GM12875 (cell line): ENCODE measurements at regions not wholly inside any gene's neighbourhood (a gene's known extent, or its start where the extent isn't known, plus 50 kb on each side); places are given as distances from the start of the nearest gene placed in this dataset.

ENCODE experiments used
- H3K4me3 ChIP-seq: one replicate; pipeline ENCODE4 v1.5.1; 2011; ENCODE audit warnings: low read depth, low read length, control low read depth
- TF ChIP-seq, protein P1 (sequence below): IDR thresholded peaks from 2 replicates; pipeline ENCODE4 v1.5.1; 2011; ENCODE audit warnings: low read depth, mild to moderate bottlenecking, control low read depth, inconsistent platforms, low read length, moderate library complexity, borderline replicate concordance; ENCODE audit not compliant: insufficient read depth

DNA sequence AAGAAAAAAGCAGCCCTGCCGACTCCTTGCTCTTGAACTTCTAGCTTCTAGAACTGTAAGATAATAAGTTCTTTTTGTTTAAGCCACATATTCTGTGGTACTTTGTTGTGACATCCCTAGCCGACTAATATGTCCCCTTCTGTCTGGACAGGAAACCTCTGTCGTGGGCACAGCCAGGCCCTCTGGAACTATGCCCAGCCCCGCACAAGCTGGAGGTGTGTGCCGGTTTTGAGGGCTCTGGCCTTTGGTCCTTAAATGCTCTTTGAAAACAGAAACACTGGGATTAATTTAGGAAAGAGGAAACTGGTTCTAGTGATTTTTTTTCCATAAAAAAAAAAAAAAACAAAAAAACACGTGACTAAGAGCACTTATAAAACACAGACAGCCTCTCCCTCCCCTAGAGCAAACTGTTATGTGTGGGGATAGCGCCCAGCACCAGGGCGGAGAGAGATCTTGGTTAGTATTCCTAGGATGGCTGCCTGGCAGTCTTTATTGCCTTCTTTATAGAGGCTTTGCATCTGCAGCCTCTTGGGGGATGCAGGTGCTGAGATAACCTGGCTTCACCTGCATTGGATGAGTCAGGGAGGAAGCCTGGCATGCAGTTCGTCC lies 244.3 kb downstream of the NFATC2 start:
- H3K4me3 ChIP-seq, result no peak overlapping the region
- TF ChIP-seq, protein P1, sequence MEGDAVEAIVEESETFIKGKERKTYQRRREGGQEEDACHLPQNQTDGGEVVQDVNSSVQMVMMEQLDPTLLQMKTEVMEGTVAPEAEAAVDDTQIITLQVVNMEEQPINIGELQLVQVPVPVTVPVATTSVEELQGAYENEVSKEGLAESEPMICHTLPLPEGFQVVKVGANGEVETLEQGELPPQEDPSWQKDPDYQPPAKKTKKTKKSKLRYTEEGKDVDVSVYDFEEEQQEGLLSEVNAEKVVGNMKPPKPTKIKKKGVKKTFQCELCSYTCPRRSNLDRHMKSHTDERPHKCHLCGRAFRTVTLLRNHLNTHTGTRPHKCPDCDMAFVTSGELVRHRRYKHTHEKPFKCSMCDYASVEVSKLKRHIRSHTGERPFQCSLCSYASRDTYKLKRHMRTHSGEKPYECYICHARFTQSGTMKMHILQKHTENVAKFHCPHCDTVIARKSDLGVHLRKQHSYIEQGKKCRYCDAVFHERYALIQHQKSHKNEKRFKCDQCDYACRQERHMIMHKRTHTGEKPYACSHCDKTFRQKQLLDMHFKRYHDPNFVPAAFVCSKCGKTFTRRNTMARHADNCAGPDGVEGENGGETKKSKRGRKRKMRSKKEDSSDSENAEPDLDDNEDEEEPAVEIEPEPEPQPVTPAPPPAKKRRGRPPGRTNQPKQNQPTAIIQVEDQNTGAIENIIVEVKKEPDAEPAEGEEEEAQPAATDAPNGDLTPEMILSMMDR, result no peak

DNA sequence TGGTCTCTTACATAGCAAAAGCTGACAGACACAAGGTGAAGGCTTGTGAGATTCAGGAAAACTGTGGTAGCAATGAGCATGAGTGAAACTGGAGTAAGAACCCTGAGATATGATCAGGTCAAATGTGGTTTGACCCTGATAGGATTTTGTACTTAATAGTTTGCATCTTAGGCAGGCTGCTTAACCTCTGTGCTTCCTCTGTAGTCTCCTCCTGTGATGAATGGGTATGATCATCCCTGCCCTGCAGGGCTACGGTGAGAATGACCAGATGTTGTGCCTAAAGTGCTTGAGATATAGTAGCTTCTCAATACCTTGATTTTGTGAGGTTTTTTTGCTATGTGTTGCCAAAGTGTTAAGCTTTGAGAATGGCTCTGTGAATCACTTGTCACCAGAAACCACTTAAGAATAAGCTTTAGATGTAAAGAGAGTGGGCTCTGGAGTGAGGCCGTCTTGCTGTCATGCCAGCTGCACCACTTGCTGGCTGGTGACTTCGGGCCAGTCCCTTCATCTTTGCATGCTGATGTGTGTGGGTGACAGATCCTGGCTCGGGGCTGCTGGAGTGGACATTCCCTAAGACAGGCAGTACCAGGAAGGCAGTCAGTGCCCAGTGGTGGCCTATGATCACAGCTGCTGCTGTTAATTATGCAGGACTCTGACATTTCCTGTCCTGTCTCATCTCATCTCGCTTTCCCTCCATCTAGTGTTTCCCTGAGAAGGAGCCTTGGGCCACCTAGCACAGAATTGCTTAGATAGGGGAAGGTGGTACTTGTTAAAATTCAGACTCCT lies 254.7 kb downstream of the NFATC2 start:
- TF ChIP-seq, protein P1, result no peak
- no peak overlapping the region for H3K4me3 ChIP-seq

DNA sequence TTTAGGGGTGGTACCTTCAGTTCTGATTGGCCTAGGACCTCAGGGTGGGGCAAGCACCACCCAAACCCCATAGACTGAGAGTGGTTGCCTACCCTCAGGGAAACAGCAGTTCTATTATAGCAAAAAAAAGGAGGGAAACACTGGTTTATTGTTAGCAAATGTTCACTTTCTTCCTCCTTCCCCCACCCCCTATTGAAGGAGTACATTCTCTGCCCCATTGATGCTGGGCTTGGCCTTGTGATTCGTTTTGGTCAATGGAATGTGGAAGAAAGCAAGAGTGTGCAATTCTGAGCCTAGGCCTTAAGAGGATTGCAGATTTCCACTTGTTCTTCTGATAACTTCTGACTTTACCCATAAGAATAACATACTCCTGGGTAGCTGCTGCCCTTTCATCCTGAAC lies 255.8 kb downstream of the NFATC2 start:
- TF ChIP-seq, protein P1, result no peak
- H3K4me3 ChIP-seq, result no peak overlapping the region

DNA sequence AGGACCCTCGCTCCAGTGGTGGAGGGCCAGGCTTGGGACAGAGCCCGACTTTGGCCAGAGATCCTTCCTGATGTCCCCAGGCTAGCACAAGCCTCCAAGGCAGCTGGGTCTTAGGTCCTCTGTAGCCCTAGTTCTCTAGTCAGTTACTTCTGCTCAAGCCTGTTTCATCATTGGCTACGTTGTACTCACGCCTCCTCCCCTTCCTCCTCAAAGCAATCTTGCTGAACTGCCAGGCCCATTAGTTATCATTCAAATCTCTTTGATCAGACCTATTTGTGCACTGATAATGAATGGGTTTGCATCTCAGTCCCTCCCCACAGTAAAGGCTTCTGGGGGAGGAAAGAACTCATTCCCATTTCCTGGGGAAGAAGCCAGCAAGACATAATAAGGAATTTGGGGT lies 256.8 kb downstream of the NFATC2 start:
- TF ChIP-seq, protein P1, result no peak
- no peak overlapping the region for H3K4me3 ChIP-seq

DNA sequence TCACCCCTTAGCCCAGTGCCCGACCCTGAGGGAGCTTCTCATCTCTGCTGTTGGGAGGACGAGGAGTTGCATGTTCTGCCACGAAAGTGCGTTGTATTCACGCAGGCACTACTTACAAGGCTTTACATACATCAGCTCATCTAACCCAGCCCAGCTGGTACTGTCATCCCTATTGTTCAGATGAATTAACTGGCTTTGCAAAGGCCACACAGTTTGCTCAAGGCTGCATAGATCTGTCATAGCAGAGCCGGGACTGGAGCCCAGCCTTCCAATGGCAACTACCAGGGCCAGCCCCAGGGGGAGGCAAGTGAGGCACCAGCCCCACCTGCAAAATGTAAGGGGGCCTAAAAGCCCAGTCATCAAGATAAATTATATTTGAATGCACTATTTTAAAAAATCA lies 257.6 kb downstream of the NFATC2 start:
- TF ChIP-seq, protein P1, result no peak
- no peak overlapping the region for H3K4me3 ChIP-seq

DNA sequence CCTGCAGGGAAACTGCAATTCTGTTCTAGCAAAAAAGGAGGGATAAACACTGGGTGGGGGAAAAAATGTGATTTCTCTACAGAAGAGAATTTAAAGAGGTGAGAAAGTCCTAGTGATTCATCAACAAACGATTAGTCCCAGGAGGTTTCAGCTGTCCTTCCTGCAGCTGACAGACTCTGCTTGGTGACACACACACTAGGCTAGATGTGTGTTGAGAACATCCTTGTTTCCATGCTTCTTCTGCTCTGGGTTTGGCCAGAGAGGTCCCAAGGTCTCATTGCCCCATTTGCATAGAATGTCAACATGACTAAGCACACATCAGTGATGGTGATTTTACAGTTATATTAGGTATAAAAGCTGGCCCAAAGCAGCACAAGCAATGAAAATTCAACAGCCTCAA lies 258.3 kb downstream of the NFATC2 start:
- no peak overlapping the region for H3K4me3 ChIP-seq

DNA sequence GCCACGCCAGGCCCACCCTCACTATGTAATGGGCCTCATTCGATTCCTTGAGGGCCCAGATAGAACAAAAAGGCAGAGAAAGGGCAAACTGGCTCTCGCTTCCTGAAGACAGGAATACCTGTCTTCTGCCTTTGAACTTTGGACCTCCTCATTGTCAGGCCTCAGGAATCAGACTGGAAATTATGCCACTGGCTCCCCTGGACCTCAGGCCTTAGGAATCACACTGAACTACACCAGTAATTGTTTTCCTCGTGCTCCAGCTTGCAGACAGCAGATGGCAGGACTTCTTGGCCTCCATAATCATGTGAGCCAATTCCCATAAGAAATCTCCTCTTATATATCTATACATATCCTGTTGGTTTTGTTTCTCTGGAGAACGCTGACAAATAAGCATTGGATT lies 258.6 kb upstream of the KCNG1 start:
- TF ChIP-seq, protein P1, result no peak

More for the DNA sequence above, 258.3 kb downstream of the NFATC2 start:
- TF ChIP-seq, protein P1, result no peak

More for the DNA sequence above, 258.6 kb upstream of the KCNG1 start:
- no peak overlapping the region for H3K4me3 ChIP-seq
